ENCODE measurements at regions not wholly inside any gene's neighbourhood (a gene's known extent, or its start where the extent isn't known, plus 50 kb on each side); places are given as distances from the start of the nearest gene placed in this dataset.
A peak's percentile ranks its signal among the peaks of the same experiment; 100 is the strongest.

- Histone ChIP-seq H3K9me2 (ENCODE audit: insufficient read depth, low read length) (no peaks in the 10 kb centered on the region), H3K4me2 (ENCODE audit: low read length) (no peak overlapping the region), H3K9me3 (ENCODE audit: low read length) (no peaks in the 10 kb centered on the region), H3K27ac (ENCODE audit: low read length) (no peak overlapping the region), H3K36me3 (ENCODE audit: insufficient read depth, low read length) (no peaks in the 10 kb centered on the region), H3K27me3 (ENCODE audit: insufficient read depth, low read depth, low read length) (no peaks in the 10 kb centered on the region), H2AFZ (ENCODE audit: low read depth, low read length) (no peak overlapping the region), H4K20me1 (ENCODE audit: insufficient read depth) (no peaks in the 10 kb centered on the region), H3K79me2 (replicated peaks; ENCODE audit: insufficient read depth, low read length) (no peaks in the 10 kb centered on the region), H3K9ac (ENCODE audit: low read length) (no peak overlapping the region), H3F3A (ENCODE audit: insufficient read depth, low read length, poor library complexity, severe bottlenecking) (peaks cover 9% of the 10 kb centered on the region), H3K4me3 (ENCODE audit: low read length) (no peak overlapping the region)
- TF ChIP-seq MXI1 (conservative IDR thresholded peaks at IDR 0.05; ENCODE audit: poor library complexity, severe bottlenecking) (no peak), RAD21 (conservative IDR thresholded peaks at IDR 0.05) (no peak)
These were observed 401.6 kb downstream of the BUD13 start for GRCh38 chr11:116371146-116371545.

GRCh38 chr11:116368784-116369183 is 404.0 kb downstream of the BUD13 start:
- Histone ChIP-seq H3F3A (ENCODE audit: insufficient read depth, low read length, poor library complexity, severe bottlenecking) (peaks cover 7% of the 10 kb centered on the region), H3K27ac (ENCODE audit: low read length) (peak overlapping the region; percentile 59), H3K79me2 (replicated peaks; ENCODE audit: insufficient read depth, low read length) (no peaks in the 10 kb centered on the region), H3K9me2 (ENCODE audit: insufficient read depth, low read length) (no peaks in the 10 kb centered on the region), H3K4me3 (ENCODE audit: low read length) (no peak overlapping the region), H2AFZ (ENCODE audit: low read depth, low read length) (no peak overlapping the region), H3K36me3 (ENCODE audit: insufficient read depth, low read length) (no peaks in the 10 kb centered on the region), H3K4me2 (ENCODE audit: low read length) (no peak overlapping the region), H3K9ac (ENCODE audit: low read length) (no peak overlapping the region), H3K27me3 (ENCODE audit: insufficient read depth, low read depth, low read length) (no peaks in the 10 kb centered on the region), H4K20me1 (ENCODE audit: insufficient read depth) (no peaks in the 10 kb centered on the region), H3K9me3 (ENCODE audit: low read length) (no peaks in the 10 kb centered on the region)
- TF ChIP-seq RAD21 (conservative IDR thresholded peaks at IDR 0.05) (no peak), EP300 (conservative IDR thresholded peaks at IDR 0.05; ENCODE audit: poor library complexity, severe bottlenecking) (peak; percentile 42)

GRCh38 chr11:116366980-116367645 is 405.7 kb downstream of the BUD13 start:
- Histone ChIP-seq H3K9me2 (ENCODE audit: insufficient read depth, low read length) (no peaks in the 10 kb centered on the region), H3F3A (ENCODE audit: insufficient read depth, low read length, poor library complexity, severe bottlenecking) (no peaks in the 10 kb centered on the region), H3K9me3 (ENCODE audit: low read length) (no peaks in the 10 kb centered on the region), H3K27me3 (ENCODE audit: insufficient read depth, low read depth, low read length) (no peaks in the 10 kb centered on the region), H3K9ac (ENCODE audit: low read length) (no peak overlapping the region), H3K36me3 (ENCODE audit: insufficient read depth, low read length) (no peaks in the 10 kb centered on the region), H3K4me2 (ENCODE audit: low read length) (no peak overlapping the region), H3K79me2 (replicated peaks; ENCODE audit: insufficient read depth, low read length) (no peaks in the 10 kb centered on the region), H3K4me3 (ENCODE audit: low read length) (no peak overlapping the region), H3K27ac (ENCODE audit: low read length) (no peak overlapping the region), H2AFZ (ENCODE audit: low read depth, low read length) (no peak overlapping the region), H4K20me1 (ENCODE audit: insufficient read depth) (no peaks in the 10 kb centered on the region)
- TF ChIP-seq REST (IDR thresholded peaks at IDR 0.05; ENCODE audit: borderline replicate concordance) (no peak), EZH2 (IDR thresholded peaks at IDR 0.05; ENCODE audit: borderline replicate concordance, insufficient read depth, low read length, poor library complexity, severe bottlenecking) (no peak), MXI1 (conservative IDR thresholded peaks at IDR 0.05; ENCODE audit: poor library complexity, severe bottlenecking) (no peak), CTCF (IDR thresholded peaks at IDR 0.05; ENCODE audit: poor library complexity, severe bottlenecking) (no peak), SMC3 (conservative IDR thresholded peaks at IDR 0.05; ENCODE audit: poor library complexity) (no peak), EP300 (conservative IDR thresholded peaks at IDR 0.05; ENCODE audit: poor library complexity, severe bottlenecking) (no peak), POLR2AphosphoS5 (IDR thresholded peaks at IDR 0.05) (no peak), RAD21 (conservative IDR thresholded peaks at IDR 0.05) (no peak), TAF1 (IDR thresholded peaks at IDR 0.05; ENCODE audit: low read depth) (no peak)

All from neural cell (in vitro differentiated cells).